DMS79 treated with DMSO at 0.1 percent for 48 hours (cell line): ENCODE measurements at regions not wholly inside any gene's neighbourhood (a gene's known extent, or its start where the extent isn't known, plus 50 kb on each side); places are given as distances from the start of the nearest gene placed in this dataset.
A peak's percentile ranks its signal among the peaks of the same experiment; 100 is the strongest.
"Not testable (repeated sequence)": the region's sequence is repeated elsewhere in the genome, so short reads cannot be mapped to it uniquely, and the experiment has no call there.

Source experiments
- DNase-seq: peaks from one replicate; lab custom pipeline; 2025; lab: John Stamatoyannopoulos, UW

DNA sequence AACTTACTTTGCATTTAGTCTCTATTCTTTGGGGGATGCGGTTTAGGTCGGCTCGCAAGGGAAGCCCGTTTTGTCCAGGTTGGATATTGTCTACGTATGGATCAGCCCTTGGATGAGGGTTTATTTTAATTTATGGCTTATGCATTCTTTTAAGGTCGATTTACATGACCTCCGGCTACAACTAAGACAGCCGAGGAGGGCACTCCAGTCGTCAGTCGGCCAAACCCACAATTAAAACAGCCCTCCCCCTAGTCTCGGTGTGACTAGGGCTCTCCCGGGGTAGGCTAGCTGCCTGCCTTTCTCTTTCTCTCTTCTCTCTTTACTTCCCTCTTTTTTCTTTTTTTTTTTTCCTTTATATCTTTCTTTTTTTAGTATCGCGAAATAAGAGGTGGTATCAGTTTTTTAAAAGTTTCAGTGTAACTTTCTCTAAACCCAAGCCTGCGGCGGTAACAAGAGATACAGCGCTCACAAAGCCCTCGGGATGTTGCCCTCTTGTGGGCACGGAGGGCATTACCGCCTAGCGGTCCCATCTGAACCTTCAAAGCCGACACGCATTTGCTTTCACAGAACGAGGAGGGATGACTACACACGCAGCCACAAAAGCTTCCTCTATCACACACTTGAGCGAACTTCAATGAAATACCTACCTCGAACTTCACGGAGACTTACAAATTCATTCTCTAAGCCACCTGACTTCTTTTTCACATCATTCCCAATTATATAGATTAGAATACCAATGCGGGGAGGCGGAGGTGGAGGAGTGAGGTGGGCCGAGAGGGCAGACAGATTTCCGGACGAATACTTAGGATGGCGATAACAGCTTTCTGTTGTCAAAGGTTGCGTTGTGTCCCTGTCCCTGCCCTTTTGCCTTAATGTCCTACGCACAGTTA, 132.3 kb upstream of the C11orf58 start:
- peak; percentile 95 for DNase-seq

DNA sequence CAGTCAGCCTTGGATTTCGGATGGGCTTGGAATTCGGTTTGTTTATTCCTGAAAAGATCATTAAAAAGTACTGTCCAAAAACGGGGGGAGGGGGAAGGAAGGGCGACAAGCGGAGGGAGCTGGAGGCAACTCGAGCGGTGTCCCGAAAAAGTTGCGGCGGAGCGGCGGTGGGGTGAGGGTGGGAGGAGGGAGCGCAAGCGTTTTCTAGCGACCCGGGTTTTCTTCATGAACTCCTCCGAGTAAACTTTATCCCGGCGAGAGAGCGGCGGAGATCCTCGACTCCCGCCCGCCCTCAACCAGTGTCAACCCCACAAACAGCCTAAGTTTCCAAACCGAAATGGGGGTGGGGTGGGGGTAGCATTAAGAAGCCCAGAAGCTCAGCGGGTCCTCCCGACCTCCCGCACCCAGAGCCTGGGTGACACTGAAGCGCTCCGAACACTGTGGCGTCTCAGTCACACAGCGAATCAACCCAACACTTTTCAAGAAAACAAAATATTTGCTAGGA, 133.0 kb upstream of the C11orf58 start:
- no peak for DNase-seq

DNA sequence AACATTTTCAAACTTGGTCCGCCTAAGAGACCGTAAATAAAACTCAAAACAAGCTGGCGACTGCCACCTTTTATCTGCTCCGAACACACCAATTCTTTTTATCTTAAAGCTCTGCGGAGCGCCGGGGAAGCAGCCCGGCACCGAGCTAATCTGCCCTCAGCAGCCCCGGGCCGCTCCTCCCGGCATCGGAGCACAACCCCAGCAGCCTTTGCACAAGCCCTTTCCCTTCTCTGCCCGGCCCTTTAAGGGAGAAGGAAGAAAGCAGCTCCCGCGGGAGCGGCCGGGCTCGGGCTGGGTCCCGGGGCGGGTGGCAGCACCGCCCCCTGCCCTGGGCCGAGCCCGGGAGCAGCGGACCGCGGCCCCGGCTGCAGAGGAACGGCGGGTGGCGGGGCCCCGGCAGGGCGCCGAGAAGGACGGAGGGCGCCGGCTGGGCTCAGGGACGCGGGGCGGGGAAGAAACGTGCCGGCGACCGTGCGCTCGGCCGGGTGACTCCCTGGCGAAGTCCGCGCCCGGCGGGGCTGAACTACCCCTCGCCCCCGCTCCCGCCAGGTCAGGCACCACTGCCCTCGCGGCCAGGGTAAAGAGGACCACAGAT, 133.6 kb upstream of the C11orf58 start:
- no peak for DNase-seq

DNA sequence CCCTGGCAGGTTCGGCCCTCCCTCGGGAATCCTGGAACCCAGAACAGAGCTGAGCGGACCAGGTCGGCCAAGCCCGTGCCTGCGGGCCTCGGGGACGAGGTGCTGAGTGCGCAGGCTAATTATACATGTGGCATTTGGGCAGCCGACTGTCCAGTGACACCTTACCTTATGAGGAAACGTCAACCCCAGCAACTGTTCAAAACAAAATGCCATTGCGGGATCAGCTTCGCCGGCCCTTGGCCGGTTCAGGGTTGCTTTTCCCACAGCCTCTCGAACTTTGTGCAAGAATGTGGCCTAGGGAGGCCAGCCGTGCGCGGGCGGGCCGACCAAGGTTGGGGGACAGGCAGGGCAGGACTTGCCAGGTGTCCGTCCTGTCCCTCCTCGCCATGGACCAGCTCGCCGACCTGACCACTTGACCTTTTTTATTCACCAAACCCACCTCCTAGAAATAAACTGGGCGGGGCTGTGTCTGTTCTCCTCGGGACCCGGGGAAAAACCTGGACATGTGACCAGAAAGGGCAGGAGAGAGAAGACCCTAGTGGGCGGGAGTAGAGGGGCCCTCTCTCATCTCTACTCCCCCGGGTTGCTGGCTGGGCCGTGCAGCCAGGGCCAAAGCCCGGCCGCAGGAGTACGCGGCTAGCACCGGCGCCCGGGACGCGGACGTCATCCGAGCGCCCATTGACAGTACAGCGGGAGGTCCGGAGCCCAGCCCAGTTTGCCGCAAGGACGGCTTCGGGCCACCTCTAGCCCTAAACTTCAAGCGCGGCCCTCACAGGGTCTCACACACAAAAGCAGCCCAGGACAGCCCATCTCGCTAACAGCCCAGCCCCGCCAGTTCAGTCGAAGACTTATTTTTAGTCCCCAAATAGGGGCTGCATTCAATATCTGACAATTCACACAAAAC, 134.3 kb upstream of the C11orf58 start:
- peak; percentile 44 for DNase-seq

DNA sequence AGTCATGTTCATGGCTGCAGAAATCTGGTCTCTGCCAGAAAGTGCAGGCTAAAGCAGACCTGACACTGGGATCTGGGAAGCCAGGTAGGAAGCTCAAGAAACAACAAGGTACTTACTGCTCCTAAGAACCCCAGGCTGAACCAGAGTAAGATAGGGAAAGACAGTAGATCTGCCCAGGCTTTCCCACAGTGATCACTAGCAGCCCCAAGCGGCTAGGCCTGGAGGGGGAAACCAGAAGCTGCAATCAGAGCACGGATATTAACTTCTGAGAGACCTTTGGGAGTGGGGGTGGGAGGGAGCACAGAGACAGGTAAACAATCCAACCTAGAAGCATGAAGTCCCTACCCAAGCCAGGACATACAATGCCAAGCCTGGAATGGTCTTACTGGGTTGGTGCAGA, 135.2 kb upstream of the C11orf58 start:
- no peak for DNase-seq

DNA sequence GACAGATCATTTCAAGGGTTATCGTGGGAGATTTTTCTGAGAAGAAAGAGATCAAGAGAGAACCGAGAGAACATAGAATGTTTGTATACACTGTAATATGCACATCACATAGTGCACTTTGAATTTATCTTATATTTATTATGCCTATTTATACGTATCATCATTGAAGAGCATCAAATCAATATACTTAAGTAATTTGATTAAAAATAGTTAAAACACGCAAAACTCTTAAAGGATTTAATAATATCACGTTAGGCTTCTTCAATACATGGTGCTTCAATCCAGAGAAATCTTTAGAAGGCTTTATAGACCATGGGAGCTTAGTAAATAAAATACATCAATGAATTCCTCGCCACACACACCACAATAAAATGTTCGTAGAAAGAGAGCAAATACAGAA, 139.5 kb upstream of the C11orf58 start:
- no peak for DNase-seq

DNA sequence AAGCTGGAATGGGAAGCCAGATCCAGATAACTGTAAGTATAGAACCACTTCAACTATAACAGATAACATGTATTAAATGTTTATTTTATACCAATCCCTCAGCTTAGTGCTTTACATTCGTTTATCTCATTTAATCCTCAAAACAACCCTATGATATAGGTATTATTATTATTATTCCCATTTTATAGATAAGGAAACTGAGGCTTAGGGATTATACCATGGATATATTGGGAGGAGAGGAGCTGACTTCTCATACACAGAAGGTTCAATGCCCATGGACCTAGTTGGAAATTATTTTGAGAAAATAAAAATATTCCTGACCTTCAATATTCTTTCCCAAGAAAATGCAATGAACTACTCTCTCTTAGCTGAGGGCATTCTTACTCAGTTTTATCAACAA, 140.4 kb upstream of the C11orf58 start:
- DNase-seq: no peak

DNA sequence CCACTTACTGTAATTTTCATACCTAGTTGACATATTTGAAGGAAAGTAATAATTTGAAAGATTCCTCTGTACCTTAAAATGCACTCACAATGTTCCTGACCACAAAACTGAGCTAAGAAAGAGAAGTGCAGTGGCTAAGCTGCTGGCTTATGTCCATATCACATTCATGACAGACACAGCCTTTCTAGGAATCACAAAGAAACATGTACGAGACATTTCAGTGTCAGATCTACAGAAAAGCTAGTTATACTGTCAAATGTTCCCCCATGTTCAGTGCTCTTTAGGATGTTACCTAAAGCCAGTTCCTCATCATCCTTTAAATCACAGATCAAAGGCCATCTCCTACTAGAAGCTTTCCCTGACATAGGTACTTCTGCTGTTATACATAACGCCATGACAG, 142.2 kb upstream of the C11orf58 start:
- no peak for DNase-seq

DNA sequence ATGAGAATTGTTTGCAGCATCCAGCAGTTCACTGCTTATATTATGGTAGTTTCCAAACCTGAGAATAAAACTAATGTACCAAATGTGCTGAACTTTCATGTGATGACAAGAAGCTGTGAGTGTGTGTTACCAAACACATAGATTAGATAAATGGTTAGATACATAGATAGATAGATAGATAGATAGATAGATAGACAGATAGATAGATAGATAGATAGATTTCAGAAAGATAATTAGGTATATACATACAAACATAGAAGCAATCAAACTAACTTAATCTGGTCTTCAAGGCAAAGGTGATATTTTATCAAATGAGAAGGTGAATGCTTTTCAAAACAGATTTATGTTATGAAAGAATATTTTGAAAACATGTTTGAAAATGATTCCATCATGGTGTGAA, 147.3 kb upstream of the C11orf58 start:
- no peak for DNase-seq

DNA sequence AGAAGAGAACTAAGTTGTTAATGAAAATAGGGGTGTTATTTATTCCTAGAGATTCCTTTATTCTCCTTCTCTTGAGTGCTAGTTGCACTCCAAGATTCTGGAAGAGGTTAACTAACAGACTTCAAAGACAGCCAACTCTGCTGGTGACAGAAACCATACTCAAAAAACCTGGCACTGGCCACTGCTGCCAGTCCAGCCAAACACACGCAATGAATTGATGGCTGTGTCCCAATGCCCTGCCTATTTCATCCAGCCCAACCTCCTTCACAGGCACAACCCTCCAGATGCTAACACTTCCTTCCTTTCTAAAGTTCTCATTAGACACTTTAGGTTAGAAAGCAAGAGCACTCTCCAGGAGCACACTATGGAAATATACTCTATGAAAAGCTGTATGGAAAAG, 150.8 kb upstream of the C11orf58 start:
- no peak for DNase-seq

DNA sequence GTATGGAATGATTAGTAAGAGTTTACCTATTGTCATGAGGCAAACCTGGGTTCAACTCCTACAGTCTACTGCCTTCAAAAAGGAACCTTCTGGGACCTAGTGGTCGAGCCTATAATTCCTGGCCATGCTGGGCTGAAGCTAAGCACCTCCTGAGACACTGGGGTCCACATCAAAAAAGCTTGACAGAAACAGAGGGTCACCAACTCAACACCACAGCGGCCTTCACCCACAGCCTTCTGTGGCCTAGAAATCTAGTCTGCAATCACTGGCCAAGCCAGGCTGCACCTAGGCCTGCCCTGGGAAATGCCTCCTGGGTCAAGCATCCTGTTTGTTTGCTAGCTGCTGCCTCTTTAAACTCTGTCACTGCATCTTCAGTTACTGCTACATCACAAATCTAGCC, 153.9 kb upstream of the C11orf58 start:
- DNase-seq: no peak

DNA sequence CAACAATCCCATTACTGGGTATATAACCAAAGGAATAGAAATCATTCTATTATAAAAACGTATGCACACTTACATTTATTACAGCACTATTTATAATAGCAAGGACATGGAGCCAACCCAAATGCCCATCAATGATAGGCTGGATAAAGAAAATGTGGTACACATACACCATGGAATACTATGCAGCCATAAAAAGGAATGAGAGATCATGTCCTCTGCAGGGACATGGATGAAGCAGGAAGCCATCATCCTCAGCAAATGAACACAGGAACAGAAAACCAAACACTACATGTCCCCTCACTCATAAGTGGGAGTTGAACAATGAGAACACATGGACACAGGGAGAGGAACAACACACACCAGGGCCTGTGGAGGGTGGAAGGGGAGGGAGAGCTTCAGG, 157.4 kb upstream of the C11orf58 start:
- not testable (repeated sequence) for DNase-seq

DNA sequence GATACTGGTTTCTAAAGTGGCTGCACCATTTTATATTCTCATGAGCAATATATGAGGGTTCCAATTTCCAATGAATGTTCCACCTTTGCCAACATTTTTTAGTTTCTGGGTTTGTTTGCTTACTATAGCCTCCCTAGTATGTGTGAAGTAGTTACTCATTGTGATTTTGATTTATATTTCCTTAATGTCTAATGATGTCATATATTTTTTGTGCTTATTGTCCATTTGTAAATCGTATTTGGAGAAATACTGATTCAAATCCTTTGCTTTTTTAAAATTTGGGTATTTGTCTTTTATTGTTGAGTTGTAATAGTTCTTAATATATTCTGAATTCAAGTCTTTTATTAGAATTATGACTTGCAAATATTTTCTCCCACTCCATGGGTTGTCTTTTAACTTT, 161.0 kb upstream of the C11orf58 start:
- no peak for DNase-seq

DNA sequence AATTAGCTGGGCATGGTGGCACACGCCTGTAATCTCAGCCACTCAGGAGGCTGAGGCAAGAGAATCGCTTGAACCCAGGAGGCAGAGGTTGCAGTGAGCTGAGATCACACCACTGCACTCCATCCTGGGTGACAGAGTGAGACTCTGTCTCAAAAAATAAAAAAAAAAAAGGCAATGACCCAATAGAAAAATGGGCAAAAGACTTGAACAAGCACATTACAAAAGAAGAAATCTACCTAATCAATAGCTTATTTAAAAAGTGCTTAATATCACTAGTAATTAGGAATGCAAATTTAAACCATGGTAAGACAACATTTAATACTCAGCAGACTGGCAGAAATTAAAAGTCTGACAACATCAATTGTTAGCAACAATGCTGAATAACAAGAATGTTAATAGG, 163.6 kb upstream of the C11orf58 start:
- not testable (repeated sequence) for DNase-seq

DNA sequence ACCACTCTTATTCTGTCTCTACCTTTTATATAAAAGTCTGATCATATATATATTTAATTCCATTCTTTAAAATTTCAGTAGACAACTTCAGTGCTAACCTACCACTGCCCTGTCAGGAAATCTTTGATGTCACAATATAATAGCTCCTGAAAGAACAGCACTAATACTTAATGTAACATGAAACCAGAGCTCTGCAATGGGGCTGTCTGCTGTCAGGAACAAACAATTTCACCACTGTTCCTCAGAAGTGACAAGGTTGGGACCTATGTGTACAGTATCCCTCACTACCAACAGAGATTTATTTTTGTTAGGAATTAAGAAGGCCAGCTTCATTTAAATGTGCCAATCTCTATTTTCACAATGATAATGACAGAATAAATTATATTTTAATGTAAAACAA, 165.5 kb upstream of the C11orf58 start:
- DNase-seq: peak; percentile 22

DNA sequence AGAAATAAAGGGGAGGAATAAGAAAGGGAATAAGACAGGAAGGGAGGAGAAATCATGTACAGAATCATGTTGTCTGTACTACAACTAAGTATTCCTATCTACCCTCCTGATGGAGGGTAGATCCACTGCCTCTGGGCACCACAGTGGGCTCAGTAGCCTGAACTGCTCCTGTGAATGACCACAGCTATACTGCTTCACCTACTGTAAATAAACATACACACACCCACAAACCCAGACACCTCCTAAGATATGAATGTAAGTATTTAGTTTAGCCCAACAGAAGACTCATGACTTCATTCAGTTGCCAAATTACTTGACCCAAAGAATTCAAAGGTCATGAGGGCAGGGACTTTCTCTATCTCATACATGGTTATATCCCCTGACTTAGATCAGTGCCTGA, 177.3 kb upstream of the C11orf58 start:
- no peak for DNase-seq

DNA sequence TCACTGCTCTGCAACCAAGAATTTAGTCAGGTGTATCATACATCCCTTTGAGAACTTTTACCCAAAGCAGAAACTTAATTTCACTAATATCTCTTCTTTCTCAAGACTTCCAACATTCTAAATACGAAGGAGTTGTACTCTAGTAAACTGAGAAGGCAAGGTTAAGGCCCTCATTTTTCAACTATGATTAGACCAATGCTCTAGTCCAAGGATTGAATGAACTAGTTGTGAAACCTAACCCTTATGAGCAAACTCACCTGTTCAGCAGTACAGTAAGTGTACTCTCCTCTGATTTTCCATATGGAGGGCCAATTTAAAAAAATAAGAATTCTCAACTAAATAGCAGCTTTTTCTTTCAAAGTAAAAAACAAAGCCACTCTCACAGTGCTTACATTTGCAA, 180.0 kb upstream of the C11orf58 start:
- DNase-seq: no peak

DNA sequence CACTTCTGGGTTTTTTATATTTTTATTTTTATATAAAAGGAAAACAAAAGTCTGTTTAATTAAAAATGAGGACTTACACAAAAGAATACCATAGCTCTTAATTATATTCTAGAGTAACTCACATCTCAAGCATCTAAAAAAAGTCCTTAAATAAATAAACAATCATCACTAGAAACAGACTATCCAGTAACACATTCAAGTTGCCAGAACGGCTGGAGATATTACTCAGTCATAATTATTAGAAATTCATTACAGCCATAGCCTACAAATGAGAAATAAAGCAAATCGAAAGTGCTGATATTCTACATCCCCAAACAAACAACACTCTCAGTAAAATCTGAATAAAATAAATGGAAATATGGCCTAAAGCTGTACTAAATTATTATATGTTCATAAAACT, 182.5 kb upstream of the C11orf58 start:
- no peak for DNase-seq

DNA sequence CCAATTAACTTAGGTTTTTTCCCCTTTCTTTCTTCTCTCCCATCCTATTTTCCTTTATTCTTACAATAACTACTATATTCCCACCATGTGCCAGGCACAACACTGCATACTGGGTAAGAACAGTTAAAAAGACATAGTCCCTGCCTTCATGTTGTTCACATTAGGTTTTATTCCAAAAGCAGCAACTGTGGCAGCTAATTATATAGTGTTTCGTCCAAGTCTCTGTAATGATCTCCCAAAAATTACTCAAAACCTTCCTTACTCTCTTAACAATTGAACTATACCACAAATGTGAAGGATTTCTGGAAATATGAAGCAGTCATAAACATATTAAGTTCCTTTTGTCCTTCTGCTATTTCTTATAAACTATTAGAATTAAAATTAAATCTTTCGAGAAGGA, 184.1 kb upstream of the C11orf58 start:
- DNase-seq: no peak

DNA sequence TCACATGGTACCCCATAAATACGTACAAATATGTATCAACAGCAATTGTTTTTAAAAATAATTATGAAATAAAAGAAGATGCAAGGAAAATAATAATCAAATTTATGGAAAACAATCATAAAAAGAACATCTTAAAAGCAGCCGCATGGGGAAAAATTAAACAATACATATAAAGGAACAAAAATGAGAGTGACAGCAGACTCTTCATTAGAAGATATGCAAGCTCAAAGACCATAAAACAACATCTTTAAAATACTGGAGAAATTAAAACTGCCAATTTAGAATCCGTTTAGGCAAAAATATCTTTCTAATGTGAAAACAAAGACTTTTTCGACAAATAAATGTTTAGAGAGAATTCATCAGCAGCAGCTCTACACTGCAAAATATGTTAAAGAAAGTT, 190.6 kb upstream of the C11orf58 start:
- no peak for DNase-seq

DNA sequence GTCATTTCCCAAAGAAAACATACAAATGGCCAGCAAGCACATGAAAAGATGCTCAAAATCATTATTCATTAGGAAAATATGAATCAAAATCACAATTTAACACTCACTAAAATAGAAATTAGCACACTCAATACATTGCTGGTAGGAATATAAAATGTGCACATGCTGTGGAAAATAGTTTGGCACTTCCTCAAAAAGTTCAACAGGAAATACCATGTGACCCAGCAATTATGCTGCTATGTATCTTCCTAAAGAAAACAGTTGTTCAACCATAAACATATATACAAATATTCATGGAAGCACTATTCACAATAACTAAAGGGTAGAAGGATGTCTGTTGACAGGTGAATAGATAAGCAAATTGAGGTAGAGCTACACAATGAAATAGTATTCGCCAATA, 187.3 kb upstream of the SOX6 start:
- DNase-seq: no peak

DNA sequence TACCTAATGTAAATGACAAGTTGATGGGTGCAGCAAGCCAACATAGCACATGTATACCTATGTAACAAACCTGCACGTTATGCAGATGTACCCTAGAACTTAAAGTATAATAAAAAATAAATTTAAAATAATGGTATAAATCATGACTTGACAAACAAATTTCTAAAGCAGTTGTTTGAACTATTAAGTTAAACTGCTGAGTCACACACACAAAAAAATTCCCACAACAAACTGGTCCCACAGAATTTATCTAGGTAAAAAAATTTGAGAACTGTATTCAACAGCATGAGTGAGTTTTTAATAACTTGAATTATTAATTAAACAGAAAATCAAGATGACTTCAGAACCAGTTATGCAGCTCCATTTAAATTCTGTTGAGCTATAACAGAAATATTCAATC, 186.0 kb upstream of the SOX6 start:
- no peak for DNase-seq

DNA sequence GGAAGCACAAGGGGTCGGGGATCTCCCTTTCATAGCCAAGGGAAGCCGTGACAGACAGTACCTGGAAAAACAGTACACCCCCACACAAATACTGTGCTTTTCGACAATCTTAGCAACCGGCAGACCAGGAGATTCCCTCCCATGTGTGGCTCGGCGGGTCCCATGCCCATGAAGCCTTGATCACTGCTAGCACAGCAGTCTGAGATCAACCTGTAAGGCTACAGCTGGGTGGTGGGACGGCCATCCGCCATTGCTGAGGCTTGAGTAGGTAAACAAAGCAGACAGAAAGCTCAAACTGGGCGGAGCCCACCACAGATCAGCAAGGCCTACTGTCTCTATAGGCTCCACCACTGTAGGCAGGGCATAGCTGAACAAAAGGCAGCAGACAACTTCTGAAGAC, 180.2 kb upstream of the SOX6 start:
- DNase-seq: no peak
